ENCODE measurements at regions not wholly inside any gene's neighbourhood (a gene's known extent, or its start where the extent isn't known, plus 50 kb on each side); places are given as distances from the start of the nearest gene placed in this dataset.

- Histone ChIP-seq H3K9me3 (no peaks in the 10 kb centered on the region), H3K4me3 (no peak overlapping the region), H3K27me3 (ENCODE audit: low read depth) (no peaks in the 10 kb centered on the region), H3K27ac (no peak overlapping the region), H3K4me1 (peaks cover 28% of the 10 kb centered on the region), H3K36me3 (no peaks in the 10 kb centered on the region)
- ATAC-seq = peak; percentile 42 to 49
- TF ChIP-seq CTCF (IDR thresholded peaks at IDR 0.05) = no peak
- intact Hi-C loops (cut with DNase I) = no loop called here
- DNase-seq = no peak
These were observed 84.0 kb upstream of the KLF6 start for GRCh38 chr10:3869036-3869435.

DNA sequence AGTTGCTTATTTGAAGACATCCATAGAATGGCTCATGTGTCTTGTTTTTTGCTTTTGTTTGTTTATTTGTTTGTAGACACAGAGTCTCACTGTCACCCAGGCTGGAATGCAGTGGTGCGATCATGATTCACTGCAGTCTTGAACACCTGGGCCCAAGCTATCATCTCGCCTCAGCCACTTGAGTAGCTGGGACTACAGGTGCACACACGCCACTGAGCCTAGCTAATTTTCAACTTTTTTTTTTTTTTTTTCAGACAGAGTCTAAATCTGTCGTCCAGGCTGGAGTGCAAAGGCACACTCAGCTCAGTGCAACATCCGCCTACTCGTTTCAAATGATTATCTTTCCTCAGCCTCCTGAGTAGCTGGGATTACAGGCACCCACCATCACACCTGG, 83.3 kb upstream of the KLF6 start:
- Histone ChIP-seq H3K9me3 (no peaks in the 10 kb centered on the region), H3K36me3 (no peaks in the 10 kb centered on the region), H3K4me1 (peaks cover 23% of the 10 kb centered on the region), H3K4me3 (no peak overlapping the region), H3K27me3 (ENCODE audit: low read depth) (no peaks in the 10 kb centered on the region), H3K27ac (no peak overlapping the region)
- DNase-seq (no peak), ATAC-seq (no peak)
- intact Hi-C loops (cut with DNase I) = no loop called here
- no peak for TF ChIP-seq CTCF (IDR thresholded peaks at IDR 0.05)

DNA sequence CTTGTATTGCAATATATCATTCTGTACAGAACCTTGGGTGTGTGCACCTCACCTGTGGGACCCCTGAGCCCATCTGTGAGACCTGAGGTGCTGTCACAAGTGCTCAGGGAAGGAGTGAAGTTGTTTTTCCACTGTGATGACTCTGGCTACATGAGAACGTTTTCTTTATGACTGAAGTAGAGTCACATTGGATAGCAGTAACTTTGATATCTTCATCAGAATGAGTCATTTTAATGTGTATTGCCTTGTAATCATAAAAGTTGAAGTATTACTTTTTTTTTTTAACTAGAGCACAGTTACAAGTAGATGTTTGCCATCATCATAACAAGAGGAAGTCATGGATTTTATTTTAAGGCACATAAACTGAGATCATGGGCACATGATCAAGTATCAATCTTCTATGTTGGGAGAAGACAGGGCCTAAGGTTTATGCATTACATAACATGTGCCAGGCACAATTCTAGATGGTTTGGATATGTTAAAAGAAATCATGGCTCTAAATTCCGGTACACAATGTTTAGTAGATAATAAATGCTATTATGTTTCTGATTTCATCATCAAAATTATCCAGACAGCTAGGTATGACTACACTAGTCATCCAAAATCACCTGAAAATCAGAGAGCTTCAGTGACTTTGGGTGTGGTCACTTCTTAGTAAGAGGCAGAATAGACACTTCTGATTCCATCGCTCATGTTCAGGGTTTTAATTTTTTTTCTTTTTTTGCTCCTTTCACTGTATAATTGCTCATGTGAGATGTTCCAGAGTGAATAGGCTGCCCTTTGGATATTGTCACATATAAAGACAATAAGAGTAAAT, 82.7 kb upstream of the KLF6 start:
- DNase-seq (no peak), ATAC-seq (peak in 1 of 2 donors; percentile 51)
- Histone ChIP-seq H3K36me3 (no peaks in the 10 kb centered on the region), H3K4me3 (no peak overlapping the region), H3K27me3 (ENCODE audit: low read depth) (no peaks in the 10 kb centered on the region), H3K27ac (no peak overlapping the region), H3K4me1 (peaks cover 18% of the 10 kb centered on the region), H3K9me3 (no peaks in the 10 kb centered on the region)
- TF ChIP-seq CTCF (IDR thresholded peaks at IDR 0.05) = no peak
- intact Hi-C loops (cut with DNase I) = no loop called here

GRCh38 chr10:3866332-3866731, 81.3 kb upstream of the KLF6 start:
- peaks cover 15% of the 10 kb centered on the region for H3K4me1 ChIP-seq
- TF ChIP-seq CTCF (IDR thresholded peaks at IDR 0.05) = no peak
- no peaks in the 10 kb centered on the region for H3K9me3 ChIP-seq
- ATAC-seq (no peak), DNase-seq (no peak)
- no peaks in the 10 kb centered on the region for H3K36me3 ChIP-seq
- H3K27me3 ChIP-seq (ENCODE audit: low read depth) = no peaks in the 10 kb centered on the region
- intact Hi-C loops (cut with DNase I) = no loop called here
- no peak overlapping the region for H3K4me3 ChIP-seq
- no peak overlapping the region for H3K27ac ChIP-seq

GRCh38 chr10:3865565-3865964, 80.6 kb upstream of the KLF6 start:
- DNase-seq = no peak
- H3K4me3 ChIP-seq = no peak overlapping the region
- intact Hi-C loops (cut with DNase I) = no loop called here
- H3K27ac ChIP-seq = no peak overlapping the region
- no peaks in the 10 kb centered on the region for H3K9me3 ChIP-seq
- no peaks in the 10 kb centered on the region for H3K27me3 ChIP-seq (ENCODE audit: low read depth)
- TF ChIP-seq CTCF (IDR thresholded peaks at IDR 0.05) = no peak
- no peak for ATAC-seq
- H3K36me3 ChIP-seq = no peaks in the 10 kb centered on the region
- H3K4me1 ChIP-seq = peaks cover 19% of the 10 kb centered on the region

Measured in lower lobe of right lung (tissue), 2 donors.